ENCODE measurements at regions not wholly inside any gene's neighbourhood (a gene's known extent, or its start where the extent isn't known, plus 50 kb on each side); places are given as distances from the start of the nearest gene placed in this dataset.
"Not testable (repeated sequence)": the region's sequence is repeated elsewhere in the genome, so short reads cannot be mapped to it uniquely, and the experiment has no call there.

DNA sequence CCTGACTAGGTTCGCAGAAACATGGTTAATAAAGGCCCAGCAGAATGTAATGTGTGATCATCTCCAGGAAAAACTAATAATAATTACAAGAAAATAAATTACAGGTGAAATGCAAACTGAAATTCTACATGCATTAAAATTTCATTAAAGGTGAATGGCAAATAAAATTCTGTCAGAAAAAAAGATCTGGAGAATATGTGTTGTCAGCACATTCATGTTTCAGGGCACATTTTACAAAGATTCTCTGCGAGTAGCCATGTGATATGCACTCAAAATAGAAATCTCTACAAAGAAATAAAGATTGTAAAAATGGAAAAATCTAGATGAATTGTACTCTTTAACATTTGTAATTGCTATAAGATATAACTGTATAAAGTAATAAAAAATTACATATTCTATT is 765.2 kb downstream of the TMEM121 start:
- H3K4me3 ChIP-seq = no peak overlapping the region
- TF ChIP-seq, protein P1, sequence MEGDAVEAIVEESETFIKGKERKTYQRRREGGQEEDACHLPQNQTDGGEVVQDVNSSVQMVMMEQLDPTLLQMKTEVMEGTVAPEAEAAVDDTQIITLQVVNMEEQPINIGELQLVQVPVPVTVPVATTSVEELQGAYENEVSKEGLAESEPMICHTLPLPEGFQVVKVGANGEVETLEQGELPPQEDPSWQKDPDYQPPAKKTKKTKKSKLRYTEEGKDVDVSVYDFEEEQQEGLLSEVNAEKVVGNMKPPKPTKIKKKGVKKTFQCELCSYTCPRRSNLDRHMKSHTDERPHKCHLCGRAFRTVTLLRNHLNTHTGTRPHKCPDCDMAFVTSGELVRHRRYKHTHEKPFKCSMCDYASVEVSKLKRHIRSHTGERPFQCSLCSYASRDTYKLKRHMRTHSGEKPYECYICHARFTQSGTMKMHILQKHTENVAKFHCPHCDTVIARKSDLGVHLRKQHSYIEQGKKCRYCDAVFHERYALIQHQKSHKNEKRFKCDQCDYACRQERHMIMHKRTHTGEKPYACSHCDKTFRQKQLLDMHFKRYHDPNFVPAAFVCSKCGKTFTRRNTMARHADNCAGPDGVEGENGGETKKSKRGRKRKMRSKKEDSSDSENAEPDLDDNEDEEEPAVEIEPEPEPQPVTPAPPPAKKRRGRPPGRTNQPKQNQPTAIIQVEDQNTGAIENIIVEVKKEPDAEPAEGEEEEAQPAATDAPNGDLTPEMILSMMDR (IDR thresholded peaks at IDR 0.05) = no peak
- no peak for ATAC-seq
- intact Hi-C loops (cut with DNase I) = no loop called here
- no peaks in the 10 kb centered on the region for H3K36me3 ChIP-seq
- H3K27ac ChIP-seq = no peak overlapping the region
- H3K9me3 ChIP-seq = no peaks in the 10 kb centered on the region
- no peaks in the 10 kb centered on the region for H3K4me1 ChIP-seq
- H3K27me3 ChIP-seq = peaks cover 0 to 32% of the 10 kb centered on the region in 2 donors
- no peak for DNase-seq

GRCh38 chr14:106294324-106294723 is 767.9 kb downstream of the TMEM121 start:
- Histone ChIP-seq H3K4me3 (no peak overlapping the region), H3K4me1 (no peaks in the 10 kb centered on the region), H3K27me3 (peaks cover 0 to 21% of the 10 kb centered on the region in 2 donors), H3K36me3 (no peaks in the 10 kb centered on the region), H3K27ac (no peak overlapping the region), H3K9me3 (no peaks in the 10 kb centered on the region)
- intact Hi-C loops (cut with DNase I) = no loop called here
- no peak for ATAC-seq
- DNase-seq = no peak
- TF ChIP-seq, protein P1 (IDR thresholded peaks at IDR 0.05) = no peak

DNA sequence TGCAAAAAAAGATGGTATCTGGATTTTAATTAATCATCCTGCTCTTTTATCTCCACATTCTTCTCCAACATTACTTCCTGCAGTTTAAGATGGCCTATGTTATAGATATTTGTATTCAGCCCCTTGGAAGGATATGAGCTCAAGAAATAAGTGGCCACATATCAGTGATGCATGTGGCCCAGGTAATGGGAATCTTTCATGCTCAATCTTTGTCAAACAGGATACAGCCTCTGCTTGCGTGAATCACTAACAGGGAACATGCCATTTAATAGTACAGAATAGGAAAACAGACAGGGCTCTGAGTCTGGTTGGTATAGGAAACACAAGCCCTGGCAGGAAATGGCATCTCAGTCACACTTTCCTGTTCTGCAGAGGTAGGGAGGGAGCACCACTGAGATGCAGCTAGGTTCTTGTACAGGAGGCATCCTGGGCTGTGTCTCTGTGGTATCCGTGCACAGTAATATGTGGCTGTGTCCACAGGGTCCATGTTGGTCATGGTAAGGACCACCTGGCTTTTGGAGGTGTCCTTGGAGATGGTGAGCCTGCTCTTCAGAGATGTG is 774.6 kb downstream of the TMEM121 start:
- H3K9me3 ChIP-seq; H3K27ac ChIP-seq; H3K4me3 ChIP-seq; intact Hi-C loops (cut with DNase I); H3K36me3 ChIP-seq; H3K4me1 ChIP-seq; DNase-seq; ATAC-seq: not testable (repeated sequence)
- H3K27me3 ChIP-seq = peaks cover 0 to 21% of the 10 kb centered on the region in 2 donors

DNA sequence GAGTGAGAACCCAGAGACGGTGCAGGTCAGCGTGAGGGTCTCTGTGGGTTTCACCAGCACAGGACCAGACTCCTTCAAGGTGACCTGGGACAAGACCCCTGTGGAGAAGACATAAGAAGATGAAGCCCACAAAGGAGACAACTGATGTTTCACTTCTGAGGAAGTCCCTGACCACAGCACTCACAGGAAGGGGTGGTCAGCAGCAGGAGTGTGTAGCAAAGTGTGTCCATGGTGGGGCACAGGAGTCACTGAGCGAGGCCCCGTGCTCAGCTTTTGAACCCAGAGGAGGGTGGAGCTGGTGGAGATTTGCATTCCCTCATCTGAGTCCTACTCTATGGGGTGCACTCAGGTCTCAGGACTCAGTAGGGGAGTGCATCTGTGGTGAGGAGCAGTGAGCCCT is 775.2 kb downstream of the TMEM121 start:
- H3K4me3 ChIP-seq; intact Hi-C loops (cut with DNase I); H3K36me3 ChIP-seq; DNase-seq; ATAC-seq; H3K9me3 ChIP-seq; H3K27ac ChIP-seq; H3K4me1 ChIP-seq: not testable (repeated sequence)
- H3K27me3 ChIP-seq = peaks cover 0 to 21% of the 10 kb centered on the region in 2 donors

DNA sequence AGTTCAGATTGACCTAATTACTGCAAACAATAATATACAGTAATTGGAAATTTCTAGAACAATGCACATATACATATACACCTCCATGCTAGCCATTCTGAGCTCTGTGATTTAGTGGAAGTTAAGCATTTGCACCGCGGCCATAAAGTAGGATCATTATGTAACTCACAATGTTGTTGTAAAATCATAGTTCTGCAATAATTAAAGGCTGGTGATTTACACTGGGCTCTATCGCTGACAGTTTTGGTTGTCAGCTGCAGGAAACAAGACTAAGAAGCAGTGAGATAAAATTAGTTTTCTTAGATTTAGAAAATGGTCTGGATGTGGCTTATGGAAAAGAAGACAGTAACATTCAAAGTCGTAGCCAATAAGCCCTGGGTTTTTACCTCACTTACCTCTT is 776.3 kb downstream of the TMEM121 start:
- H3K27ac ChIP-seq = no peak overlapping the region
- no peaks in the 10 kb centered on the region for H3K4me1 ChIP-seq
- intact Hi-C loops (cut with DNase I) = no loop called here
- TF ChIP-seq, protein P1 (IDR thresholded peaks at IDR 0.05) = no peak
- no peak overlapping the region for H3K4me3 ChIP-seq
- H3K9me3 ChIP-seq = no peaks in the 10 kb centered on the region
- no peaks in the 10 kb centered on the region for H3K36me3 ChIP-seq
- DNase-seq (no peak), ATAC-seq (no peak)
- H3K27me3 ChIP-seq = peaks cover 0 to 21% of the 10 kb centered on the region in 2 donors

GRCh38 chr14:106304271-106304670 is 777.9 kb downstream of the TMEM121 start:
- ATAC-seq = no peak
- no peaks in the 10 kb centered on the region for H3K36me3 ChIP-seq
- TF ChIP-seq, protein P1 (IDR thresholded peaks at IDR 0.05) = no peak

More at GRCh38 chr14:106304271-106304670, 777.9 kb downstream of the TMEM121 start:
- Histone ChIP-seq H3K4me3 (no peak overlapping the region), H3K27ac (no peak overlapping the region), H3K4me1 (no peaks in the 10 kb centered on the region), H3K27me3 (peaks cover 0 to 21% of the 10 kb centered on the region in 2 donors), H3K9me3 (no peaks in the 10 kb centered on the region)
- DNase-seq = no peak
- intact Hi-C loops (cut with DNase I) = no loop called here

All from left lung (tissue), 4 donors.